ENCODE measurements at regions not wholly inside any gene's neighbourhood (a gene's known extent, or its start where the extent isn't known, plus 50 kb on each side); places are given as distances from the start of the nearest gene placed in this dataset.

DNA sequence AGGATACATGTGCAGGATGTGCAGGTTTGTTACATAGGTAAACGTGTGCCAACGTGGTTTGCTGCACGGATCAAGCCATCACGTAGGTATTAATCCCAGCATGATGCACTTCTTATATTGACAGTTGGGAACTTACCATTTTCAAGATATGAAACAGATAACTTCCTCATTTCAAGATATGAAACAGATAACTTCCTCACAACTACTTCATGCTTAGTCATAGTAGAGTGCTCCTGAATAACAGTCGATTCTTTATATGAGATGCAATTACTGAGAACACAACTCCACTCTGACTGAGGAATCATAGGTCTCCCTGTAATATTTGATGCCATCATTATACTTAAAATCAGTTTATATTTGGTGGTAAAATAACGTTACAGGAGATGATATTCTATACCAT, 1124.3 kb downstream of the AMY1C start:
- no peak for DNase-seq
- Mint-ChIP-seq H3K4me1 (no peaks in the 10 kb centered on the region), H3K9me3 (peaks cover 0 to 3% (median 0%) of the 10 kb centered on the region in 7 donors), H3K4me3 (no peak overlapping the region), H3K27ac (no peak overlapping the region), H3K27me3 (ENCODE audit: low read depth in 3 of 3) (no peaks in the 10 kb centered on the region), H3K36me3 (no peaks in the 10 kb centered on the region)
- intact Hi-C loops (cut with micrococcal nuclease): no loop called here
- Histone ChIP-seq H3K79me2 (ENCODE audit: insufficient read depth, low read length) (no peaks in the 10 kb centered on the region), H3K4me1 (ENCODE audit: control insufficient read depth in 1 of 2, insufficient read depth in 2 of 2, low read length in 2 of 2) (no peaks in the 10 kb centered on the region), H3K9ac (ENCODE audit: insufficient read depth, low read length, poor library complexity, severe bottlenecking) (no peak overlapping the region), H3K4me2 (replicated peaks; ENCODE audit: extremely low read depth, low read length, poor library complexity, severe bottlenecking) (no peak overlapping the region), H3K9me3 (replicated peaks in 1 of 2; ENCODE audit: control insufficient read depth in 1 of 2, insufficient read depth in 1 of 2, low read length in 2 of 2) (no peaks in the 10 kb centered on the region), H2AFZ (ENCODE audit: insufficient read depth, low read depth, low read length, poor library complexity, severe bottlenecking) (no peak overlapping the region), H3K4me3 (replicated peaks in 1 of 3; ENCODE audit: low read depth in 2 of 3, low read length in 3 of 3) (no peak overlapping the region), H3K36me3 (replicated peaks in 1 of 2; ENCODE audit: control insufficient read depth in 1 of 2, insufficient read depth in 2 of 2, low read length in 2 of 2) (no peaks in the 10 kb centered on the region), H3K27ac (ENCODE audit: low read depth in 1 of 2, low read length in 2 of 2) (no peak overlapping the region), H3K27me3 (ENCODE audit: control insufficient read depth in 2 of 2, insufficient read depth in 2 of 2, low read length in 2 of 2) (no peaks in the 10 kb centered on the region), H4K20me1 (ENCODE audit: insufficient read depth, low read length) (no peaks in the 10 kb centered on the region)
- WGBS (ENCODE audit: insufficient coverage): 19% methylated on average over 4 of the region's 6 CpGs
- TF ChIP-seq CTCF (IDR thresholded peaks at IDR 0.05): no peak

DNA sequence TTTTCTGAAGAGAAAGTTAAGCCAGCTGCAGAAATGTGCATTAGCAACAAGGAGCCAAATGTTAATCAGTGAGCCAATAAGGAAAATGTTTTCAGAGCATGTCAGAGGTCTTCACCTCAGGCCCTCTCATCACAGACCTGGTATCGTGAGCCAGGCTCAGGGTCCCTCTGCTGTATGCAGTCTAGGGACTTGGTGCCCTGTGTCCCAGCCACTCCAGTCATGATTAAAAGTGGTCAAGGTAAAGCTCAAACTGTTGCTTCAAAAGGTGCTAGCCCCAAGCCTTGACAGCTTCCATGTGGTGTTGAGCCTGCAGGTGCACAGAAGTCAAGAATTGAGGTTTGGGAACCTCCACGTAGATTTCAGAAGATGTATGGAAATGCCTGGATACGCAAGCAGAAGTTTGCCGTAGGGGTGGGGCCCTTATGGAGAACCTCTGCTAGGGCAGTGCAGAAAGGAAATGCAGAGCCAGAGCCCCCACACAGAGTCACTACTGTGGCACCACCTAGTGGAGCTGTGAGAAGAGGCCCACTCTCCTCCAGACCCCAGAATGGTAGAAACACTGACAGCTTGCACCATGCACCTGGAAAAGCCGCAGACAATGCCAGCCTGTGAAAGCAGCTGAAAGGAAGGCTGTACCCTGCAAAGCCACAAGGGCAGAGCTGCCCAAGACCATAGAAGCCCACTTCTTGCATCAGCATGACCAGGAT, 1128.7 kb downstream of the AMY1C start:
- Histone ChIP-seq H3K4me1 (ENCODE audit: control insufficient read depth in 1 of 2, insufficient read depth in 2 of 2, low read length in 2 of 2) (no peaks in the 10 kb centered on the region), H3K4me2 (replicated peaks; ENCODE audit: extremely low read depth, low read length, poor library complexity, severe bottlenecking) (no peak overlapping the region), H3K79me2 (ENCODE audit: insufficient read depth, low read length) (no peaks in the 10 kb centered on the region), H3K9ac (ENCODE audit: insufficient read depth, low read length, poor library complexity, severe bottlenecking) (no peak overlapping the region), H3K9me3 (replicated peaks in 1 of 2; ENCODE audit: control insufficient read depth in 1 of 2, insufficient read depth in 1 of 2, low read length in 2 of 2) (no peaks in the 10 kb centered on the region), H3K27ac (ENCODE audit: low read depth in 1 of 2, low read length in 2 of 2) (no peak overlapping the region), H3K27me3 (ENCODE audit: control insufficient read depth in 2 of 2, insufficient read depth in 2 of 2, low read length in 2 of 2) (no peaks in the 10 kb centered on the region), H4K20me1 (ENCODE audit: insufficient read depth, low read length) (no peaks in the 10 kb centered on the region), H3K4me3 (replicated peaks in 1 of 3; ENCODE audit: low read depth in 2 of 3, low read length in 3 of 3) (no peak overlapping the region), H2AFZ (ENCODE audit: insufficient read depth, low read depth, low read length, poor library complexity, severe bottlenecking) (no peak overlapping the region), H3K36me3 (replicated peaks in 1 of 2; ENCODE audit: control insufficient read depth in 1 of 2, insufficient read depth in 2 of 2, low read length in 2 of 2) (no peaks in the 10 kb centered on the region)
- no peak for TF ChIP-seq CTCF (IDR thresholded peaks at IDR 0.05)
- WGBS (ENCODE audit: insufficient coverage): 90% methylated on average over 2 of the region's 5 CpGs
- no peaks in the 10 kb centered on the region for H3K4me1 Mint-ChIP-seq
- no peak overlapping the region for H3K27ac Mint-ChIP-seq
- H3K36me3 Mint-ChIP-seq: no peaks in the 10 kb centered on the region
- intact Hi-C loops (cut with micrococcal nuclease): no loop called here
- peaks cover 0 to 3% (median 0%) of the 10 kb centered on the region in 7 donors for H3K9me3 Mint-ChIP-seq
- H3K27me3 Mint-ChIP-seq (ENCODE audit: low read depth in 3 of 3): no peaks in the 10 kb centered on the region
- no peak for DNase-seq
- no peak overlapping the region for H3K4me3 Mint-ChIP-seq
